ENCODE measurements at regions not wholly inside any gene's neighbourhood (a gene's known extent, or its start where the extent isn't known, plus 50 kb on each side); places are given as distances from the start of the nearest gene placed in this dataset.
"Not testable (repeated sequence)": the region's sequence is repeated elsewhere in the genome, so short reads cannot be mapped to it uniquely, and the experiment has no call there.

GRCh38 chr7:12827920-12828319 lies 140.5 kb downstream of the ARL4A start:
- DNase-seq (ENCODE audit: low read depth), result no peak

GRCh38 chr7:12831024-12831423 lies 143.6 kb downstream of the ARL4A start:
- DNase-seq (ENCODE audit: low read depth), result no peak

- DNase-seq (ENCODE audit: low read depth), result no peak
These were observed 146.4 kb downstream of the ARL4A start for GRCh38 chr7:12833829-12834228.

- no peak for DNase-seq (ENCODE audit: low read depth)
These were observed 147.3 kb downstream of the ARL4A start for GRCh38 chr7:12834782-12835181.

- DNase-seq (ENCODE audit: low read depth), result no peak
These were observed 152.2 kb downstream of the ARL4A start for GRCh38 chr7:12839508-12840153.

GRCh38 chr7:12844732-12845131 lies 157.3 kb downstream of the ARL4A start:
- DNase-seq (ENCODE audit: low read depth), result not testable (repeated sequence)

GRCh38 chr7:12847001-12847400 lies 159.6 kb downstream of the ARL4A start:
- no peak for DNase-seq (ENCODE audit: low read depth)

GRCh38 chr7:12851142-12851541 lies 163.7 kb downstream of the ARL4A start:
- DNase-seq (ENCODE audit: low read depth), result no peak

- DNase-seq (ENCODE audit: low read depth), result no peak
These were observed 164.4 kb downstream of the ARL4A start for GRCh38 chr7:12851841-12852240.

- no peak for DNase-seq (ENCODE audit: low read depth)
These were observed 167.6 kb downstream of the ARL4A start for GRCh38 chr7:12855036-12855435.

GRCh38 chr7:12859761-12860160 lies 172.3 kb downstream of the ARL4A start:
- DNase-seq (ENCODE audit: low read depth), result no peak

- DNase-seq (ENCODE audit: low read depth), result no peak
These were observed 173.6 kb downstream of the ARL4A start for GRCh38 chr7:12861070-12861469.

- no peak for DNase-seq (ENCODE audit: low read depth)
These were observed 174.7 kb downstream of the ARL4A start for GRCh38 chr7:12862146-12862545.

- no peak for DNase-seq (ENCODE audit: low read depth)
These were observed 177.1 kb downstream of the ARL4A start for GRCh38 chr7:12864470-12865046.

- DNase-seq (ENCODE audit: low read depth), result no peak
These were observed 178.2 kb downstream of the ARL4A start for GRCh38 chr7:12865593-12865992.

GRCh38 chr7:12866207-12866606 lies 178.8 kb downstream of the ARL4A start:
- no peak for DNase-seq (ENCODE audit: low read depth)

- no peak for DNase-seq (ENCODE audit: low read depth)
These were observed 180.6 kb downstream of the ARL4A start for GRCh38 chr7:12868027-12868426.

GRCh38 chr7:12870219-12870618 lies 182.8 kb downstream of the ARL4A start:
- DNase-seq (ENCODE audit: low read depth), result no peak

GRCh38 chr7:12872487-12872886 lies 185.1 kb downstream of the ARL4A start:
- DNase-seq (ENCODE audit: low read depth), result no peak

- no peak for DNase-seq (ENCODE audit: low read depth)
These were observed 186.1 kb downstream of the ARL4A start for GRCh38 chr7:12873571-12873970.

- DNase-seq (ENCODE audit: low read depth), result no peak
These were observed 191.7 kb downstream of the ARL4A start for GRCh38 chr7:12879139-12879538.

GRCh38 chr7:12881712-12882111 lies 194.3 kb downstream of the ARL4A start:
- DNase-seq (ENCODE audit: low read depth), result no peak

GRCh38 chr7:12882710-12883109 lies 195.3 kb downstream of the ARL4A start:
- no peak for DNase-seq (ENCODE audit: low read depth)

- DNase-seq (ENCODE audit: low read depth), result no peak
These were observed 196.6 kb downstream of the ARL4A start for GRCh38 chr7:12884033-12884432.
